Neural progenitor cell (in vitro differentiated cells): ENCODE measurements at regions not wholly inside any gene's neighbourhood (a gene's known extent, or its start where the extent isn't known, plus 50 kb on each side); places are given as distances from the start of the nearest gene placed in this dataset.
A peak's percentile ranks its signal among the peaks of the same experiment; 100 is the strongest.
"Not testable (repeated sequence)": the region's sequence is repeated elsewhere in the genome, so short reads cannot be mapped to it uniquely, and the experiment has no call there.

Experiments used
- DNase-seq: peaks from one replicate; pipeline ENCODE4 v3.0.0-alpha.2; 2016; ENCODE audit warnings: low spot score
- H2AFZ ChIP-seq: fragments of 200-600 bp; sonication (generic); replicated peaks from 2 replicates; pipeline ENCODE4 v1.6.1; 2016; ENCODE audit warnings: antibody characterized with exemption
- H3F3A ChIP-seq: fragments of 200-600 bp; sonication (generic); 2 replicates; pipeline ENCODE4 v1.6.1; 2016; ENCODE audit warnings: antibody characterized with exemption, low read depth
- H3K27ac ChIP-seq: fragments of 200-600 bp; sonication (generic); 2 replicates; pipeline ENCODE4 v1.5.1; 2016; ENCODE audit warnings: mild to moderate bottlenecking
- H3K27me3 ChIP-seq: fragments of 200-600 bp; sonication (generic); 2 replicates; pipeline ENCODE4 v1.6.1; 2016; ENCODE audit warnings: mild to moderate bottlenecking, moderate library complexity
- H3K36me3 ChIP-seq: fragments of 200-600 bp; sonication (generic); 2 replicates; pipeline ENCODE4 v1.5.1; 2016
- H3K4me1 ChIP-seq: fragments of 200-600 bp; sonication (generic); 2 replicates; pipeline ENCODE4 v1.6.1; 2016; ENCODE audit warnings: mixed run types
- H3K4me2 ChIP-seq: fragments of 200-600 bp; sonication (generic); 2 replicates; pipeline ENCODE4 v1.6.1; 2016
- H3K4me3 ChIP-seq: fragments of 200-600 bp; sonication (generic); 2 replicates; pipeline ENCODE4 v1.5.1; 2016
- H3K79me2 ChIP-seq: fragments of 200-600 bp; sonication (generic); 2 replicates; pipeline ENCODE4 v1.6.1; 2016; ENCODE audit warnings: low read depth
- H3K9ac ChIP-seq: fragments of 200-600 bp; sonication (generic); 2 replicates; pipeline ENCODE4 v1.6.1; 2016
- H3K9me3 ChIP-seq: fragments of 200-600 bp; sonication (generic); 2 replicates; pipeline ENCODE4 v1.5.1; 2016; ENCODE audit warnings: low read depth
- H4K20me1 ChIP-seq: fragments of 200-600 bp; sonication (generic); 2 replicates; pipeline ENCODE4 v1.6.1; 2016; ENCODE audit warnings: low read depth
- H3K27ac Mint-ChIP-seq: 3 replicates; pipeline ENCODE4 v1.8.0; 2021; ENCODE audit warnings: mixed read lengths
- H3K27me3 Mint-ChIP-seq: 2 replicates; pipeline ENCODE4 v1.8.0; 2022; ENCODE audit warnings: low read depth, mild to moderate bottlenecking, inconsistent platforms, moderate library complexity, mixed read lengths; ENCODE audit not compliant: insufficient read depth
- H3K36me3 Mint-ChIP-seq: 3 replicates; pipeline ENCODE4 v1.8.0; 2021; ENCODE audit warnings: mixed read lengths
- H3K4me1 Mint-ChIP-seq: 3 replicates; pipeline ENCODE4 v1.8.0; 2021; ENCODE audit warnings: mixed read lengths
- H3K4me3 Mint-ChIP-seq: 3 replicates; pipeline ENCODE4 v1.8.0; 2021; ENCODE audit warnings: mild to moderate bottlenecking, moderate library complexity, mixed read lengths
- H3K9me3 Mint-ChIP-seq: 3 replicates; pipeline ENCODE4 v1.8.0; 2020; ENCODE audit warnings: mixed read lengths
- CTCF ChIP-seq: fragments of 200-600 bp; sonication (generic); IDR thresholded peaks from 2 replicates; pipeline ENCODE4 v1.5.1; 2017; ENCODE audit warnings: antibody characterized with exemption, mild to moderate bottlenecking
- EZH2 ChIP-seq: fragments of 200-600 bp; sonication (generic); IDR thresholded peaks from 2 replicates; pipeline ENCODE4 v1.6.1; 2017; ENCODE audit warnings: antibody characterized with exemption, mild to moderate bottlenecking, moderate library complexity
- EZH2phosphoT487 ChIP-seq: fragments of 200-600 bp; sonication (generic); IDR thresholded peaks from 2 replicates; pipeline ENCODE4 v1.6.1; 2017; ENCODE audit warnings: antibody characterized with exemption

- no peaks in the 10 kb centered on the region for H3F3A ChIP-seq
- no peaks in the 10 kb centered on the region for H3K36me3 ChIP-seq
- H3K9me3 Mint-ChIP-seq, result peaks cover 4% of the 10 kb centered on the region
- H3K36me3 Mint-ChIP-seq, result peaks cover 5% of the 10 kb centered on the region
- H3K4me3 Mint-ChIP-seq, result no peak overlapping the region
- H3K27ac ChIP-seq, result no peak overlapping the region
- H4K20me1 ChIP-seq, result no peaks in the 10 kb centered on the region
- peak overlapping the region; percentile 77 for H2AFZ ChIP-seq
- H3K9ac ChIP-seq, result no peak overlapping the region
- peaks cover 37% of the 10 kb centered on the region for H3K4me1 Mint-ChIP-seq
- H3K27me3 Mint-ChIP-seq, result peaks cover 2% of the 10 kb centered on the region
- no peak overlapping the region for H3K4me3 ChIP-seq
- H3K4me2 ChIP-seq, result peak overlapping the region; percentile 45
- H3K4me1 ChIP-seq, result peaks cover 36% of the 10 kb centered on the region
- TF ChIP-seq EZH2, result no peak
- no peak for TF ChIP-seq CTCF
- TF ChIP-seq EZH2phosphoT487, result no peak
- no peak for DNase-seq
- no peaks in the 10 kb centered on the region for H3K79me2 ChIP-seq
- no peaks in the 10 kb centered on the region for H3K27me3 ChIP-seq
- H3K9me3 ChIP-seq, result no peaks in the 10 kb centered on the region
- H3K27ac Mint-ChIP-seq, result no peak overlapping the region
Observed at GRCh38 chr18:32868406-32868805, 95.6 kb upstream of the KLHL14 start.

- TF ChIP-seq CTCF (no peak), EZH2 (no peak), EZH2phosphoT487 (no peak)
- Histone ChIP-seq H3K27me3 (no peaks in the 10 kb centered on the region), H3F3A (no peaks in the 10 kb centered on the region), H3K9me3 (no peaks in the 10 kb centered on the region), H4K20me1 (no peaks in the 10 kb centered on the region), H2AFZ (peak overlapping the region; percentile 77), H3K27ac (no peak overlapping the region), H3K9ac (no peak overlapping the region), H3K79me2 (no peaks in the 10 kb centered on the region), H3K4me1 (peaks cover 36% of the 10 kb centered on the region), H3K4me3 (no peak overlapping the region), H3K4me2 (peak overlapping the region; percentile 45), H3K36me3 (no peaks in the 10 kb centered on the region)
- Mint-ChIP-seq H3K27me3 (peaks cover 2% of the 10 kb centered on the region), H3K4me1 (peaks cover 37% of the 10 kb centered on the region), H3K4me3 (no peak overlapping the region), H3K9me3 (peaks cover 5% of the 10 kb centered on the region), H3K36me3 (peaks cover 5% of the 10 kb centered on the region), H3K27ac (no peak overlapping the region)
- peak; percentile 13 for DNase-seq
Observed at GRCh38 chr18:32867936-32868335, 95.1 kb upstream of the KLHL14 start.

- Histone ChIP-seq H3K27ac (no peak overlapping the region), H3K9me3 (no peaks in the 10 kb centered on the region), H3K4me1 (peaks cover 36% of the 10 kb centered on the region), H3K27me3 (no peaks in the 10 kb centered on the region), H3K4me2 (peak overlapping the region; percentile 45), H2AFZ (peak overlapping the region; percentile 77), H3K9ac (no peak overlapping the region), H3K36me3 (no peaks in the 10 kb centered on the region), H3K4me3 (no peak overlapping the region), H3F3A (no peaks in the 10 kb centered on the region), H4K20me1 (no peaks in the 10 kb centered on the region), H3K79me2 (no peaks in the 10 kb centered on the region)
- TF ChIP-seq EZH2 (no peak), CTCF (no peak), EZH2phosphoT487 (no peak)
- H3K4me3 Mint-ChIP-seq, result no peak overlapping the region
- peaks cover 2% of the 10 kb centered on the region for H3K36me3 Mint-ChIP-seq
- H3K4me1 Mint-ChIP-seq, result peaks cover 37% of the 10 kb centered on the region
- H3K9me3 Mint-ChIP-seq, result peaks cover 10% of the 10 kb centered on the region
- H3K27ac Mint-ChIP-seq, result no peak overlapping the region
- no peak for DNase-seq
- peaks cover 2% of the 10 kb centered on the region for H3K27me3 Mint-ChIP-seq
Observed at GRCh38 chr18:32867330-32867729, 94.5 kb upstream of the KLHL14 start.

GRCh38 chr18:32862031-32862430, 89.2 kb upstream of the KLHL14 start:
- not testable (repeated sequence) for H3K27ac ChIP-seq, H3K9me3 ChIP-seq, H3F3A ChIP-seq, H2AFZ ChIP-seq, DNase-seq, H3K79me2 ChIP-seq, H4K20me1 ChIP-seq, H3K4me1 Mint-ChIP-seq, H3K4me2 ChIP-seq, H3K36me3 ChIP-seq, H3K27me3 ChIP-seq, H3K4me3 Mint-ChIP-seq, H3K27ac Mint-ChIP-seq, H3K4me3 ChIP-seq, H3K4me1 ChIP-seq, H3K9ac ChIP-seq, H3K27me3 Mint-ChIP-seq, H3K36me3 Mint-ChIP-seq
- peaks cover 10% of the 10 kb centered on the region for H3K9me3 Mint-ChIP-seq
